H1 (cell line): ENCODE measurements at regions not wholly inside any gene's neighbourhood (a gene's known extent, or its start where the extent isn't known, plus 50 kb on each side); places are given as distances from the start of the nearest gene placed in this dataset.

Experiments
- ATF2 ChIP-seq: IDR thresholded peaks from 2 replicates; pipeline ENCODE4 v1.6.1; 2012; ENCODE audit warnings: low read length, inconsistent platforms
- CEBPB ChIP-seq: IDR thresholded peaks from 2 replicates; pipeline ENCODE4 v1.6.1; 2012; ENCODE audit warnings: low read depth, low read length
- EGR1 ChIP-seq: IDR thresholded peaks from 2 replicates; pipeline ENCODE4 v1.6.1; 2011; ENCODE audit warnings: low read depth, low read length, borderline replicate concordance
- EZH2 ChIP-seq: fragments of 200-600 bp; sonication (generic); IDR thresholded peaks from 2 replicates; pipeline ENCODE4 v1.7.1; 2012; ENCODE audit warnings: low read depth, mild to moderate bottlenecking, moderate library complexity, low read length, inconsistent platforms; ENCODE audit not compliant: severe bottlenecking
- HDAC2 ChIP-seq, 2 experiments: fragments of 300-600 bp in 1 of 2; sonication (generic) in 1 of 2; IDR thresholded peaks; 2 replicates each; pipeline ENCODE4 v1.6.1; 2011 to 2012; ENCODE audit warnings: low read depth in 2 of 2, low read length in 2 of 2, mild to moderate bottlenecking in 2 of 2, moderate library complexity in 2 of 2, borderline replicate concordance in 1 of 2, inconsistent platforms in 1 of 2
- HDAC6 ChIP-seq: IDR thresholded peaks from one replicate; pipeline ENCODE4 v1.7.1; 2012; ENCODE audit warnings: low read depth, mild to moderate bottlenecking, inconsistent platforms, low read length, moderate library complexity
- MAX ChIP-seq: IDR thresholded peaks from 2 replicates; pipeline ENCODE4 v1.6.1; 2012; ENCODE audit warnings: inconsistent platforms
- POLR2AphosphoS5 ChIP-seq: IDR thresholded peaks from 2 replicates; pipeline ENCODE4 v1.6.1; 2011; ENCODE audit warnings: low read depth, low read length
- SRF ChIP-seq: IDR thresholded peaks from 2 replicates; pipeline ENCODE4 v1.6.1; 2011; ENCODE audit warnings: mild to moderate bottlenecking, low read depth, low read length, moderate library complexity
- TBP ChIP-seq: IDR thresholded peaks from 2 replicates; pipeline ENCODE4 v1.6.1; 2011; ENCODE audit warnings: low read depth, low read length, improper control_type of control experiment
- TF ChIP-seq, protein P1 (sequence below), 3 experiments: IDR thresholded peaks; 1 replicate in 2 of 3; 2 replicates in 1 of 3; pipeline versions ENCODE4 v1.5.1 to v1.6.1; 2011; ENCODE audit warnings: low read length in 3 of 3, mild to moderate bottlenecking in 3 of 3, inconsistent platforms in 2 of 3, low read depth in 1 of 3, moderate library complexity in 1 of 3; ENCODE audit not compliant: insufficient read depth in 1 of 3; ENCODE audit errors: control extremely low read depth in 1 of 3

GRCh38 chr3:5274091-5274490 is 86.6 kb downstream of the EDEM1 start:
- TF ChIP-seq MAX (no peak), EGR1 (no peak), EZH2 (no peak), CEBPB (no peak), SRF (no peak), ATF2 (no peak), HDAC2 (IDR thresholded peaks at IDR 0.05; ENCODE audit: borderline replicate concordance in 1 of 2, low read depth in 2 of 2, low read length in 2 of 2) (no peak), POLR2AphosphoS5 (no peak), HDAC6 (no peak), TBP (no peak)
- TF ChIP-seq, protein P1, sequence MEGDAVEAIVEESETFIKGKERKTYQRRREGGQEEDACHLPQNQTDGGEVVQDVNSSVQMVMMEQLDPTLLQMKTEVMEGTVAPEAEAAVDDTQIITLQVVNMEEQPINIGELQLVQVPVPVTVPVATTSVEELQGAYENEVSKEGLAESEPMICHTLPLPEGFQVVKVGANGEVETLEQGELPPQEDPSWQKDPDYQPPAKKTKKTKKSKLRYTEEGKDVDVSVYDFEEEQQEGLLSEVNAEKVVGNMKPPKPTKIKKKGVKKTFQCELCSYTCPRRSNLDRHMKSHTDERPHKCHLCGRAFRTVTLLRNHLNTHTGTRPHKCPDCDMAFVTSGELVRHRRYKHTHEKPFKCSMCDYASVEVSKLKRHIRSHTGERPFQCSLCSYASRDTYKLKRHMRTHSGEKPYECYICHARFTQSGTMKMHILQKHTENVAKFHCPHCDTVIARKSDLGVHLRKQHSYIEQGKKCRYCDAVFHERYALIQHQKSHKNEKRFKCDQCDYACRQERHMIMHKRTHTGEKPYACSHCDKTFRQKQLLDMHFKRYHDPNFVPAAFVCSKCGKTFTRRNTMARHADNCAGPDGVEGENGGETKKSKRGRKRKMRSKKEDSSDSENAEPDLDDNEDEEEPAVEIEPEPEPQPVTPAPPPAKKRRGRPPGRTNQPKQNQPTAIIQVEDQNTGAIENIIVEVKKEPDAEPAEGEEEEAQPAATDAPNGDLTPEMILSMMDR (IDR thresholded peaks at IDR 0.05; ENCODE audit: control extremely low read depth in 1 of 3, insufficient read depth in 1 of 3, low read depth in 1 of 3, low read length in 3 of 3), result no peak
